ENCODE measurements at regions not wholly inside any gene's neighbourhood (a gene's known extent, or its start where the extent isn't known, plus 50 kb on each side); places are given as distances from the start of the nearest gene placed in this dataset.

DNA sequence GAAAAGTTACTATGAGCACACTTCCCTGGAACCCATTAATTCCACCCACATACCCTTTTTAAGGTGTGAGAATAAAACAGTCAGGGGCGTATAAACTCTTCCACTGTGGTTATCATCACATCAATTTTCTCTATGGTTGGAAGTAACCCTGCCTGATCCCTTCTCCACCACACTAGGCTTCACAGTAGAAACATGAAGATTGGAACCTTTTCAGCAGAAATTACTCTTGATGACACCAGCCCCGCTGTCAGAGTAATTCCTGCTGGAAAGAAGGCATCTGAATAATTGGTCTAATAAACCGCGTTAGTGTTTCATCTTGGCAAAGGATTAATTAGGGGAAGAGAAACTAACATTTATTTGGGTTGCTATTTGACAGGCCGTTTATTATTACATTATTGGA, 278.4 kb downstream of the MFSD1 start:
- BruUV-seq (replicated peaks) = no TSS peak
- Histone ChIP-seq H3K36me3 (ENCODE audit: control insufficient read depth, insufficient read depth, low read length) (no peaks in the 10 kb centered on the region), H3K27me3 (replicated peaks; ENCODE audit: control insufficient read depth, insufficient read depth, low read length) (no peaks in the 10 kb centered on the region), H3K4me3 (ENCODE audit: low read depth, low read length) (no peak overlapping the region), H3K9me3 (no peaks in the 10 kb centered on the region), H3K4me1 (no peaks in the 10 kb centered on the region)
- Mint-ChIP-seq H3K27ac (ENCODE audit: unreplicated experiment) (no peak overlapping the region), H3K9me3 (ENCODE audit: unreplicated experiment) (no peaks in the 10 kb centered on the region), H3K27me3 (ENCODE audit: insufficient read depth, unreplicated experiment) (peaks cover 4% of the 10 kb centered on the region), H3K4me1 (ENCODE audit: low read depth, unreplicated experiment) (no peaks in the 10 kb centered on the region), H3K4me3 (ENCODE audit: unreplicated experiment) (no peak overlapping the region), H3K36me3 (ENCODE audit: insufficient read depth, unreplicated experiment) (no peaks in the 10 kb centered on the region)
- ChIA-PET CTCF (no interaction called here), POLR2A (no interaction called here)
- DNase-seq = no peak
- TF ChIP-seq, protein P1, sequence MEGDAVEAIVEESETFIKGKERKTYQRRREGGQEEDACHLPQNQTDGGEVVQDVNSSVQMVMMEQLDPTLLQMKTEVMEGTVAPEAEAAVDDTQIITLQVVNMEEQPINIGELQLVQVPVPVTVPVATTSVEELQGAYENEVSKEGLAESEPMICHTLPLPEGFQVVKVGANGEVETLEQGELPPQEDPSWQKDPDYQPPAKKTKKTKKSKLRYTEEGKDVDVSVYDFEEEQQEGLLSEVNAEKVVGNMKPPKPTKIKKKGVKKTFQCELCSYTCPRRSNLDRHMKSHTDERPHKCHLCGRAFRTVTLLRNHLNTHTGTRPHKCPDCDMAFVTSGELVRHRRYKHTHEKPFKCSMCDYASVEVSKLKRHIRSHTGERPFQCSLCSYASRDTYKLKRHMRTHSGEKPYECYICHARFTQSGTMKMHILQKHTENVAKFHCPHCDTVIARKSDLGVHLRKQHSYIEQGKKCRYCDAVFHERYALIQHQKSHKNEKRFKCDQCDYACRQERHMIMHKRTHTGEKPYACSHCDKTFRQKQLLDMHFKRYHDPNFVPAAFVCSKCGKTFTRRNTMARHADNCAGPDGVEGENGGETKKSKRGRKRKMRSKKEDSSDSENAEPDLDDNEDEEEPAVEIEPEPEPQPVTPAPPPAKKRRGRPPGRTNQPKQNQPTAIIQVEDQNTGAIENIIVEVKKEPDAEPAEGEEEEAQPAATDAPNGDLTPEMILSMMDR (IDR thresholded peaks at IDR 0.05; ENCODE audit: insufficient read depth in 1 of 2, low read depth in 1 of 2, low read length in 1 of 2, severe bottlenecking in 1 of 2, unreplicated experiment in 1 of 2) = no peak
- intact Hi-C loops (cut with micrococcal nuclease; ENCODE audit: unreplicated experiment) = no loop called here

DNA sequence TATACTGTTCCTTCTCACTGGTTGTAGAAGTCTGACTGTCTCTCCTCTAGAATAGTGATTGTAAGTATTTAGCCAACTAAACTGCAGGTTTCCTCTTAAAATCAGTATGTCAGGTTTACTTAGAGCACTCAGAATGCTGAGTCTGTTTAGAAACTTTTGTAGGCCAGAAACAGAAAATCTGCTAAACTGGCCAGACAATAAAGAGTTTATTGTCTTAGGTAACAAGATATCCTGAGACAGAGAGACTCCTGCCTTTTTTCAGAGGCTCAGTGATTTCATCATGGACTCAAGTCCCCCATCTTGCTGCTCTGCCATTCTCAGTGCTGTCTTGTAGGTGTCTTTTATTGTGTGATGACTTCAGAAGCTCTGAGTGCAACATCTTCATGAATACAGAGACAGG, 279.0 kb downstream of the MFSD1 start:
- Histone ChIP-seq H3K9me3 (no peaks in the 10 kb centered on the region), H3K4me1 (no peaks in the 10 kb centered on the region), H3K27me3 (replicated peaks; ENCODE audit: control insufficient read depth, insufficient read depth, low read length) (no peaks in the 10 kb centered on the region), H3K36me3 (ENCODE audit: control insufficient read depth, insufficient read depth, low read length) (no peaks in the 10 kb centered on the region), H3K4me3 (ENCODE audit: low read depth, low read length) (no peak overlapping the region)
- BruUV-seq (replicated peaks) = no TSS peak
- Mint-ChIP-seq H3K27ac (ENCODE audit: unreplicated experiment) (no peak overlapping the region), H3K4me1 (ENCODE audit: low read depth, unreplicated experiment) (no peaks in the 10 kb centered on the region), H3K9me3 (ENCODE audit: unreplicated experiment) (no peaks in the 10 kb centered on the region), H3K27me3 (ENCODE audit: insufficient read depth, unreplicated experiment) (peaks cover 4% of the 10 kb centered on the region), H3K36me3 (ENCODE audit: insufficient read depth, unreplicated experiment) (no peaks in the 10 kb centered on the region), H3K4me3 (ENCODE audit: unreplicated experiment) (no peak overlapping the region)
- DNase-seq = no peak
- CTCF ChIA-PET = no interaction called here
- POLR2A ChIA-PET = no interaction called here
- TF ChIP-seq, protein P1 (IDR thresholded peaks at IDR 0.05; ENCODE audit: insufficient read depth in 1 of 2, low read depth in 1 of 2, low read length in 1 of 2, severe bottlenecking in 1 of 2, unreplicated experiment in 1 of 2) = no peak
- intact Hi-C loops (cut with micrococcal nuclease; ENCODE audit: unreplicated experiment) = no loop called here

DNA sequence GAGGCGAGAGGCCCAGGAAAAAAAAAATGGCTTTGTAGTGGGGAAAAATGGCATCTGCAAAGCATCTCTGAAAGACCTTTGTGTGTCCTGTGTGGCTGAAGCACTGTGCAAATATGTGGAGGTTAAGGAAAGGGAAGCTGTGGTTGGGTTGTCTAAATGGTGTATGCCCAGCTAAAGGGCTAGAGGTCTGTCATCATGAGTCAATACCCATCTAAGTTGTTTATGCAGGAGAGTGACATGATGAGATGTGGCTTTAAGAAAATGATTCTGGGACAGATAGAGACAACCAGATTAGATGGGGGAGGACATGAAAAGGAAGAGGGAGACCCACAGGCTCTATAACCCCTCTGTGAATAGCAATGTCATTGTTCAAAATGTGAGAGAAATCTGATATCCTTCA, 280.7 kb downstream of the MFSD1 start:
- TF ChIP-seq, protein P1 (IDR thresholded peaks at IDR 0.05; ENCODE audit: insufficient read depth in 1 of 2, low read depth in 1 of 2, low read length in 1 of 2, severe bottlenecking in 1 of 2, unreplicated experiment in 1 of 2) = no peak
- Histone ChIP-seq H3K27me3 (replicated peaks; ENCODE audit: control insufficient read depth, insufficient read depth, low read length) (no peaks in the 10 kb centered on the region), H3K4me1 (no peaks in the 10 kb centered on the region), H3K4me3 (ENCODE audit: low read depth, low read length) (no peak overlapping the region), H3K9me3 (no peaks in the 10 kb centered on the region), H3K36me3 (ENCODE audit: control insufficient read depth, insufficient read depth, low read length) (no peaks in the 10 kb centered on the region)
- Mint-ChIP-seq H3K27ac (ENCODE audit: unreplicated experiment) (no peak overlapping the region), H3K4me3 (ENCODE audit: unreplicated experiment) (no peak overlapping the region), H3K27me3 (ENCODE audit: insufficient read depth, unreplicated experiment) (peaks cover 4% of the 10 kb centered on the region), H3K36me3 (ENCODE audit: insufficient read depth, unreplicated experiment) (no peaks in the 10 kb centered on the region), H3K9me3 (ENCODE audit: unreplicated experiment) (no peaks in the 10 kb centered on the region), H3K4me1 (ENCODE audit: low read depth, unreplicated experiment) (no peaks in the 10 kb centered on the region)
- no TSS peak for BruUV-seq (replicated peaks)
- ChIA-PET CTCF (no interaction called here), POLR2A (no interaction called here)
- no peak for DNase-seq
- intact Hi-C loops (cut with micrococcal nuclease; ENCODE audit: unreplicated experiment) = no loop called here
